ENCODE measurements at regions not wholly inside any gene's neighbourhood (a gene's known extent, or its start where the extent isn't known, plus 50 kb on each side); places are given as distances from the start of the nearest gene placed in this dataset.
"Not testable (repeated sequence)": the region's sequence is repeated elsewhere in the genome, so short reads cannot be mapped to it uniquely, and the experiment has no call there.

DNA sequence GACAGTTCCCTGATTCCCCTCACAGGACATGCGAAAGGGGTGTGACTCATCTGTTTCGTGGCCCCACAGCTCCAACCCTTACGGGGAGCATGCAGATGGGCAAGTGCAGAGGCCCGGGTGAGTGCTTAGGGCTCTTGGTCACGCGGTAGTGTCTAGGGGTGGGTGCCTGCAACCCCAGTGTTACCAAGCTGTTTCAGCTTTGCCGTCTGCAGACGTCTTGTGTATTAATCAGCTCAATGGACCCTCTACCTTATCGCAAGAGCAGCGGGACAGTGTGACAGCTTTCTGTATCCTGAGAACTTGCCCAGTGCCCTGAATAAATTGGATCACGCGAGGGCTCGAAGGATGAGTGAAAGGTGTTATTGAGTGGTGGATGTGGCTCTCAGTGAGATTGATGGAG lies 816.4 kb upstream of the ANO3 start:
- DNase-seq (ENCODE audit: low read depth): no peak

DNA sequence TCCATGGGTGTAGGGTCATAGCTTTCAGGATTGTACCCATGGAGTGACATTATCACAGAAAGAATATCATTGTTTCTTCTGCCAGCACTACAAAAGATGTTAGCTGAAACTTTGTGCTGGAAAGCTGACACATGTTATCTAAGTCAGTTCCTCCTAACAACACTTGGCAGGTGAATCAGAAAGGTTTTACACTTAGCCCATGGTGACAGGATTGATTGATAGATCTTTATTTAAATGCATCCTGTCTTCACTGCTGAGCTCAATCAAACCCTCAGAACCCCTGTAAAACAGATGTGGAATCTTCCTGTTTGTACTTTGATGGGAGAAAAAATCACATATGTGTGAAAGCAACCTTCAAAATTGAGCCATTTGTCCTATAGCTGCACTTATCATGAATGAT lies 811.5 kb upstream of the ANO3 start:
- DNase-seq (ENCODE audit: low read depth): no peak

- no peak for DNase-seq (ENCODE audit: low read depth)
Observed at GRCh38 chr11:25527841-25528240, 804.1 kb upstream of the ANO3 start.

- no peak for DNase-seq (ENCODE audit: low read depth)
Observed at GRCh38 chr11:25529572-25529971, 802.4 kb upstream of the ANO3 start.

DNA sequence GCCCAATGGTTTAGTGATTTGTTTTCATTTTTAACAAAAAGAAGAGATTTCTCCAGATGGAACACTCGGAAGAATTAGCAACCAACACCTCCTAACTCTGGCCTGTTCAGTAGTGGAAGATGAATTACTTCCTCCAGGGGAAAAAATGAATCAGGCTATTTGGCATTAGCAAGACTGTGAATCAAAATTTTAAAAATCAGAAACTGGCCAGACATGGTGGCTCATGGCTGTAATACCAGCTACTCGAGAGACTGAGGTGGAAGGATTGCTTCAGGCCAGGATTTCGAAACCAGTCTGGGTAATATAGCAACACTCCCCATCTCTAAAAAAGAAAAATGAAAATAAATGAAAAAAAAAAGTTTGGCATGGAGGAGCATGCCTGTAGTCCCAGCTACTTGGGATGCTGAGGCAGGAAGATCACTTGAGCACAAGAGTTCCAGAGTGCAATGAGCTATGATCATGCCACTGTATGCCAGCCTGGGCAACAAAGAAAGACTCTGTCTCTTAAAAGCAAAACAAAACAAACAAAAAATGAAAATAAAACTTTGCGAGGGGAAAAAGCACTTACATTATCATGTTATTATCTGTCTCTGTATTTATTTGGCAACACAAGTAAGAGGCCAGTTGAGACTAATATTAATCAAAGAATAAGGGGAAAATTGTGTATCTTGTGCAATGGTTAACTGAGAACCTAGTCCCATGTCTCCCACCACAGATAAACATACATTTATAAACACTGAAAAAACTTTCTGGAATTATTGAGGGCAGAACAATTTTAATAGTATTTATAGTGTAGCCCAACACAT lies 796.3 kb upstream of the ANO3 start:
- DNase-seq (ENCODE audit: low read depth): no peak

- no peak for DNase-seq (ENCODE audit: low read depth)
Observed at GRCh38 chr11:25536289-25536688, 795.6 kb upstream of the ANO3 start.

- no peak for DNase-seq (ENCODE audit: low read depth)
Observed at GRCh38 chr11:25537393-25537792, 794.5 kb upstream of the ANO3 start.

DNA sequence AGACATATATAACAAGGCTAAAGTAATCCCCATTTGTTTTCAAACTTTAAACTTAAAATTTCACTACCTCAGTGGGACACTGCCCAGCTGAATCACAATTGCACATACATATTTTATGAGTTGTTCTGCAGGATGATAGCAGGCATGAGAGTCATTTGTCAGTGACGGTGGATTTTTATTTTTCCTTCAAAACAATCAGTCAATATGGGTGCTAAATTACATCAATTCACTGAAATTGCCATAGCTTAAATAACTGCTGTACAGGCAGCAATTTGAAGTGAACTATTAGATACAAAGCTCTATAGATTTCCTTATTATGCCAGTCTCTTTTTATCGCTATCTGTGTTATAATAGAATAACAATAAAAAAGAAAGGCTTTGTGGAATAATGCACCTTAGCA lies 784.6 kb upstream of the ANO3 start:
- DNase-seq (ENCODE audit: low read depth): no peak

GRCh38 chr11:25562417-25562816 lies 769.5 kb upstream of the ANO3 start:
- no peak for DNase-seq (ENCODE audit: low read depth)

DNA sequence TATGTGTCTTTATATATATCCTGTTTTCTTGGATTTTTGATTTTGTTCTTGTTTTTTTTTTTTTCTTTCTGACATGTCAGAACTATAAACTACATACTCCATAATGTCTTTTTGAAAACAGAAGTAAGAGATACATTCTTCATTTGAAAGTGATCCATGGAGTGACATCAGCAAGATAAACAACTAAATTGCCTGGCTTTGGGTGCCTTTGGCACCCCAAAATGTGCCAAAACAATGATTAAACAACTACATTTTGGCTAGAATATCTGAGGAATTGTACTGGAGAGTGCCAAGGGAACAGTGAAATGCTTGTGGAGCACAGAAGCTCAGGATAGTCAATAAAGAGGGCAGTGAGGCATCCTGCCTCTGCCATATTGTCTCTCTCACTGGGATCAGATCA lies 766.1 kb upstream of the ANO3 start:
- DNase-seq (ENCODE audit: low read depth): no peak

DNA sequence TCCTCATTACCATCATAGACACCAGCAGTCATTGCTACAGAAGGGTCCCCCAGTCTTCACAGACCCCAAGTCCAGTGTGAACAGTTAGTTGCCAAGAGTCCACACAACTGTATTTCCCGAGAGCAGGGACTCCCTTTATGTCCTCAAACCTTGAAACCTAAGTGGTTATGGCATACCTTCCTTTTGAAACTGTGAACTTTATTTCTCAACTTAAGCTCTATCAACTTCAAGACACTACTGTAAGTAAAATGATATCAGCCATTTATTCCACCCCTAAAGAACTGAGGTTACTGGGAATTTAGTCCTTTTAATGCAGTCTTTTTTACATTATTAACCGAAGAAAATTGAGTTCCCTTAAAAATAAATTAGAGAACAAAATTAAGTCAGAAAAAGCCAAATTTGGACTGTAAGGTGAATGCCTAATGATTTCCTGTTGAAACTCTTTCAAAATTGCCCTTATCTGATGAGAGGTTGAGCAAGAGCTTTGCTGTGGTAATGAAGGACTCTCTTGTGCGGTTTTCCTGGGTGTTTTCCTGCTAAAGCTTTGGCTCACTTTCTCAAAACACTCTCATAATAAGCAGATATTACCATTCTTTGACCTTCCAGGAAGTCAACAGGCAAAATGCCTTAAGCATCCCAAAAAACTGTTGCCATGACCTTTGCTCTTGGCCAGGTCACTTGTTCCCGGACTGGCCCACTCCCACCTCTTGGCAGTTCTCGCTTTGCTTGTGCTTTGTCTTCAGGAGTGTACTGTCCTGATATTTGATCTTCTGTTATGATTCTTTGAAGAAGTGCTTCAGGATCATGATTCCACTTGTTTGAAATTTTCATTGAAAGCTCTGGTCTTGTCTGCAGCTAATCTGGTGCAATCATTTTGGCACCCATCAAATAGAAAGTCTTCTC lies 765.4 kb upstream of the ANO3 start:
- no peak for DNase-seq (ENCODE audit: low read depth)

GRCh38 chr11:25576320-25576719 lies 755.6 kb upstream of the ANO3 start:
- no peak for DNase-seq (ENCODE audit: low read depth)

GRCh38 chr11:25579554-25579953 lies 752.4 kb upstream of the ANO3 start:
- DNase-seq (ENCODE audit: low read depth): not testable (repeated sequence)

- DNase-seq (ENCODE audit: low read depth): no peak
Observed at GRCh38 chr11:25583596-25583995, 748.3 kb upstream of the ANO3 start.

DNA sequence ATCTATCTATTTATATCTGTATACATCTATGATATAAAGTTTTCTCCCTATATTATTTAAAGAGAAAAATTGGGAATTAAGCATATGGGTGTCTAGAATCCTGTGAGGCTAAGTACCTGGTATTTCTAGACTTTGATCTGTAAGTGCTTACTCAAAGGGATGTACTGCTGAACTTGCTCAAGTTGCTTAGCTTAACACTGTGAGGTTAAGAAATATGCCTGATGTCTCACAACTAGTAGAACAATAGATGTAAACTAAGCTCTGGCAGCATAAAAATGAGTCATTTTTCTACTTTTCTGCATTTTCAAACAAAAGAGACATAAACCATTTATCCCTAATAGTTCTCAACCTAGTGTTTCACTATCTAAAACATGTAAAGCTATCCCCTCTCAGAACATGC lies 744.4 kb upstream of the ANO3 start:
- DNase-seq (ENCODE audit: low read depth): no peak

DNA sequence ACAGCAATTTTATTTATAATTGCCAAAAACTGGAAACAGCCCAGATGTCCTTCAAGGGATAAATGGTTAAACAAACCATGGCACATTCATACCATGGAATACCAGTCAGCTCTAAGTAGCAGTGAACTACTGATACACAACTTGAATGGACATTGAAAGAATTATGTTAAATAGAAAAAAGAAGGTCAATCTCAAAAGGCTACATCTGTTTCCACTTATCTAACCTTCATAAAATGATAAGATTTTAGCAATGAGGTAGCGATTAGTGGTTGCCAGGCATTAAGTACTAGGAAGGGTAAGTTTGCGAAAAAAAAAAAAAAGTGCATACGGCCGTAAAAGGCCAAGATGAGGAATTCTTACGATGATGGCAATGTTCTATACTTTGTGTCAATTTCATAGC lies 738.7 kb upstream of the ANO3 start:
- DNase-seq (ENCODE audit: low read depth): no peak

GRCh38 chr11:25596701-25597100 lies 735.2 kb upstream of the ANO3 start:
- DNase-seq (ENCODE audit: low read depth): no peak

DNA sequence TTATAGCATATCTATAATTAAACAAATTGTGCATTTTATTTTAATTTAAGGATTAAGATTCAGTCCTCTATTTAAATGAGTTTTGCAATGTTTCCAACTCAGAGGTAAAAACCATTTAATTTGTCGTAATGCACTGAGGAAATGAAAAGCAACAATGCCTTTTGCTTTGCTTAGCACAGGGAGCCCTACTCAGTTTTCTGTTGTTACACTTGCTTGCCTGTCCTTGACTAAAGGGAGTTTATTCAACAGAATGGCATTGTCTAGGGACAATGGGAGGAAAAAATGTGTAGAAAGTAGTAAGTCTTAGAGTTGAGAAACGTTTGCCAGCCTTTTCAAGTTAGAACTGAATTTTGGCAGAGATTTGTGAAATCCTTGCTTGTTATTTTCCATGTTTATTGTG lies 734.2 kb upstream of the ANO3 start:
- no peak for DNase-seq (ENCODE audit: low read depth)

DNA sequence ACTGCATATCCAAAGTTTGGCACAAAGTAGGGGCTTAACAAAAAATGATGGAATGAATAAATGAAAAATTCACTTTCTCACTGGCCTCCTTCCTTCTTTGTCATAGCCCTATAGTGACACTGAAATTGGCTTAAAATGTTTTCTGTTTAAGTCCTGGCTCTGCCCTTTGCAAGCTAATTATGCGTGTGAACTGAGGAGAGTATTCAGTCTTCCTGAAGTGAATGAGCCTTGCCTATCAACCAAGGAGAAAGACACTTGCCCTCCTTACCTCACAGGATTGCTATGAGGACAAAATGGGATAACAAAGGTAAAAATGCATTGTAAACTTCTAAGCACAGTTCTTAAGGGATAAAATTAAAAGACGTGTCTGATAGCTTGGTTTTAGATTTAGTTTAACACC lies 729.8 kb upstream of the ANO3 start:
- DNase-seq (ENCODE audit: low read depth): no peak

DNA sequence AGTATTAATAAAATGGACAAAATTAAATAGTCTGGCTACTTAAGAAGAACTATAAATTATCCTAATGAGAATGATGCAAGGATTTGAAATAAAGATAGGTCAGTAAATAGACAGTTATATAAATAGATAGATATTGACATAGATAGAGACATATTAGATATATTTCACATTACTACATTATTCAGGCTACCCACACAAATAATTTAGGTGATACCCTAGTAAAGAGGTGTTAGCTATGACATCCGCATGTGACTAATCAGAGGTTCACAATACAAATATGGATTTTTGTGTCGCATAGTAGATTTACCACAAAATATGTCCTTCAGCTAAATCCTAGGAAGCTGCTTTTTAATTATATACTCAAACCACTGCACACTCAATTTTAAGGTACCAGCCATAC lies 729.0 kb upstream of the ANO3 start:
- no peak for DNase-seq (ENCODE audit: low read depth)

GRCh38 chr11:25612806-25613205 lies 719.1 kb upstream of the ANO3 start:
- DNase-seq (ENCODE audit: low read depth): no peak

- DNase-seq (ENCODE audit: low read depth): no peak
Observed at GRCh38 chr11:25613451-25613850, 718.5 kb upstream of the ANO3 start.

GRCh38 chr11:25613865-25614264 lies 718.1 kb upstream of the ANO3 start:
- no peak for DNase-seq (ENCODE audit: low read depth)

All from stimulated activated CD8-positive, alpha-beta memory T cell treated with anti-CD3 and anti-CD28 coated beads, Interleukin-4, amount 100 ng/mL, for 24 hours (primary cell).